GM12878 (cell line): ENCODE measurements at regions not wholly inside any gene's neighbourhood (a gene's known extent, or its start where the extent isn't known, plus 50 kb on each side); places are given as distances from the start of the nearest gene placed in this dataset.

ENCODE experiments used
- CHD2 ChIP-seq: IDR thresholded peaks from 2 replicates; pipeline ENCODE4 v1.6.1; 2011; ENCODE audit warnings: low read depth, low read length, improper control_type of control experiment, borderline replicate concordance
- CTCF ChIP-seq, 3 experiments: IDR thresholded peaks in 2 of 3; conservative IDR thresholded peaks in 1 of 3; 2 replicates each; pipeline ENCODE4 v1.5.1; 2011; ENCODE audit warnings: low read depth in 3 of 3, low read length in 3 of 3, mild to moderate bottlenecking in 3 of 3, control low read depth in 2 of 3, moderate library complexity in 2 of 3, inconsistent platforms in 1 of 3, mixed read lengths in 1 of 3; ENCODE audit not compliant: control insufficient read depth in 2 of 3, insufficient read depth in 1 of 3; ENCODE audit errors: extremely low read depth in 1 of 3
- E2F8 ChIP-seq: fragments of 450-650 bp; IDR thresholded peaks from 2 replicates; pipeline ENCODE4 v1.6.1; 2018; ENCODE audit warnings: mild to moderate bottlenecking, low read depth, moderate library complexity; ENCODE audit not compliant: partially characterized antibody
- KDM1A ChIP-seq: fragments of 200-600 bp; sonication (generic); IDR thresholded peaks from 2 replicates; pipeline ENCODE4 v1.6.1; 2016; ENCODE audit warnings: borderline replicate concordance
- PBX3 ChIP-seq: IDR thresholded peaks from 2 replicates; pipeline ENCODE4 v1.6.1; 2011; ENCODE audit warnings: mild to moderate bottlenecking, low read depth, low read length, moderate library complexity; ENCODE audit not compliant: insufficient replicate concordance
- POLR2AphosphoS5 ChIP-seq: IDR thresholded peaks from 2 replicates; pipeline ENCODE4 v1.6.1; 2011; ENCODE audit warnings: mild to moderate bottlenecking, low read length, inconsistent platforms
- REST ChIP-seq: IDR thresholded peaks from 2 replicates; pipeline ENCODE4 v1.6.1; 2012; ENCODE audit warnings: mild to moderate bottlenecking, low read depth, low read length

- TF ChIP-seq CTCF (IDR thresholded peaks at IDR 0.05 in 2 of 3, conservative IDR thresholded peaks at IDR 0.05 in 1 of 3; ENCODE audit: control insufficient read depth in 2 of 3, extremely low read depth in 1 of 3, insufficient read depth in 1 of 3, low read depth in 3 of 3, low read length in 3 of 3) (no peak), POLR2AphosphoS5 (no peak), PBX3 (no peak), REST (no peak), CHD2 (no peak), KDM1A (no peak), E2F8 (no peak)
These were observed 73.0 kb upstream of the SFMBT2 start for GRCh38 chr10:7483848-7484247.
